HL-60 (cell line): ENCODE measurements at regions not wholly inside any gene's neighbourhood (a gene's known extent, or its start where the extent isn't known, plus 50 kb on each side); places are given as distances from the start of the nearest gene placed in this dataset.

Experiments used
- DNase-seq, 2 experiments: peaks; one replicate each; pipeline ENCODE4 v3.0.0-alpha.2; 2010 to 2020; ENCODE audit warnings: low read depth in 1 of 2, low spot score in 1 of 2
- H3K27ac ChIP-seq: fragments of 250-450 bp; sonication (Bioruptor Pico); replicated peaks from 2 replicates; pipeline ENCODE4 v1.5.1; 2020; ENCODE audit warnings: mild to moderate bottlenecking, moderate library complexity
- H3K27me3 ChIP-seq: fragments of 250-450 bp; sonication (Bioruptor Pico); 2 replicates; pipeline ENCODE4 v1.5.1; 2021; ENCODE audit warnings: mild to moderate bottlenecking, moderate library complexity; ENCODE audit not compliant: insufficient read depth, poor library complexity, severe bottlenecking
- H3K4me3 ChIP-seq: replicated peaks from 2 replicates; pipeline ENCODE4 v1.5.1; 2011; ENCODE audit warnings: mild to moderate bottlenecking, control low read depth, low read length; ENCODE audit not compliant: insufficient read depth
- GABPA ChIP-seq: IDR thresholded peaks from 2 replicates; pipeline ENCODE4 v1.6.1; 2012; ENCODE audit warnings: low read depth
- POLR2AphosphoS5 ChIP-seq: IDR thresholded peaks from 2 replicates; pipeline ENCODE4 v1.6.1; 2012; ENCODE audit warnings: low read depth
- SPI1 ChIP-seq: IDR thresholded peaks from 2 replicates; pipeline ENCODE4 v1.6.1; 2012; ENCODE audit warnings: low read depth, mild to moderate bottlenecking, borderline replicate concordance
- TF ChIP-seq, protein P1 (sequence below): IDR thresholded peaks from one replicate; pipeline ENCODE4 v1.5.1; 2011; ENCODE audit warnings: low read length, control low read depth, inconsistent platforms; ENCODE audit not compliant: insufficient read depth
- TF ChIP-seq, protein P2 (sequence below): IDR thresholded peaks from 2 replicates; pipeline ENCODE4 v1.6.1; 2012; ENCODE audit warnings: low read depth; ENCODE audit not compliant: insufficient replicate concordance

DNA sequence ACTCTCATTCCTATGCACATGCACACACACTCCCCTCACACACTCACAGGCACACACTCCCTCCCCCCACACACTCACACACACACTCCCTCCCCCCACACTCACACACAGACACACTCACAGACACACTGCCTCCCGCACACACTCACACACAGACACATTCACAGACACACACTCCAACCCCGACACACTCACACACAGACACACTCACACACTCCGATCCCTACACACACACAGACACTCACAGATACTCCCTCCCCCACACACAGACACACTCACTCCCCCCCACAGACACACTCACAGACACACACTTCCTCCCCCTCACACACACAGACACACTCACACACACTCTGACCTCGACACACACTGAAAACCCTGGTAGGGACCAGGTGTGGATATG lies 176.2 kb downstream of the TFAP2C start:
- TF ChIP-seq, protein P1, sequence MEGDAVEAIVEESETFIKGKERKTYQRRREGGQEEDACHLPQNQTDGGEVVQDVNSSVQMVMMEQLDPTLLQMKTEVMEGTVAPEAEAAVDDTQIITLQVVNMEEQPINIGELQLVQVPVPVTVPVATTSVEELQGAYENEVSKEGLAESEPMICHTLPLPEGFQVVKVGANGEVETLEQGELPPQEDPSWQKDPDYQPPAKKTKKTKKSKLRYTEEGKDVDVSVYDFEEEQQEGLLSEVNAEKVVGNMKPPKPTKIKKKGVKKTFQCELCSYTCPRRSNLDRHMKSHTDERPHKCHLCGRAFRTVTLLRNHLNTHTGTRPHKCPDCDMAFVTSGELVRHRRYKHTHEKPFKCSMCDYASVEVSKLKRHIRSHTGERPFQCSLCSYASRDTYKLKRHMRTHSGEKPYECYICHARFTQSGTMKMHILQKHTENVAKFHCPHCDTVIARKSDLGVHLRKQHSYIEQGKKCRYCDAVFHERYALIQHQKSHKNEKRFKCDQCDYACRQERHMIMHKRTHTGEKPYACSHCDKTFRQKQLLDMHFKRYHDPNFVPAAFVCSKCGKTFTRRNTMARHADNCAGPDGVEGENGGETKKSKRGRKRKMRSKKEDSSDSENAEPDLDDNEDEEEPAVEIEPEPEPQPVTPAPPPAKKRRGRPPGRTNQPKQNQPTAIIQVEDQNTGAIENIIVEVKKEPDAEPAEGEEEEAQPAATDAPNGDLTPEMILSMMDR: no peak
- TF ChIP-seq, protein P2, sequence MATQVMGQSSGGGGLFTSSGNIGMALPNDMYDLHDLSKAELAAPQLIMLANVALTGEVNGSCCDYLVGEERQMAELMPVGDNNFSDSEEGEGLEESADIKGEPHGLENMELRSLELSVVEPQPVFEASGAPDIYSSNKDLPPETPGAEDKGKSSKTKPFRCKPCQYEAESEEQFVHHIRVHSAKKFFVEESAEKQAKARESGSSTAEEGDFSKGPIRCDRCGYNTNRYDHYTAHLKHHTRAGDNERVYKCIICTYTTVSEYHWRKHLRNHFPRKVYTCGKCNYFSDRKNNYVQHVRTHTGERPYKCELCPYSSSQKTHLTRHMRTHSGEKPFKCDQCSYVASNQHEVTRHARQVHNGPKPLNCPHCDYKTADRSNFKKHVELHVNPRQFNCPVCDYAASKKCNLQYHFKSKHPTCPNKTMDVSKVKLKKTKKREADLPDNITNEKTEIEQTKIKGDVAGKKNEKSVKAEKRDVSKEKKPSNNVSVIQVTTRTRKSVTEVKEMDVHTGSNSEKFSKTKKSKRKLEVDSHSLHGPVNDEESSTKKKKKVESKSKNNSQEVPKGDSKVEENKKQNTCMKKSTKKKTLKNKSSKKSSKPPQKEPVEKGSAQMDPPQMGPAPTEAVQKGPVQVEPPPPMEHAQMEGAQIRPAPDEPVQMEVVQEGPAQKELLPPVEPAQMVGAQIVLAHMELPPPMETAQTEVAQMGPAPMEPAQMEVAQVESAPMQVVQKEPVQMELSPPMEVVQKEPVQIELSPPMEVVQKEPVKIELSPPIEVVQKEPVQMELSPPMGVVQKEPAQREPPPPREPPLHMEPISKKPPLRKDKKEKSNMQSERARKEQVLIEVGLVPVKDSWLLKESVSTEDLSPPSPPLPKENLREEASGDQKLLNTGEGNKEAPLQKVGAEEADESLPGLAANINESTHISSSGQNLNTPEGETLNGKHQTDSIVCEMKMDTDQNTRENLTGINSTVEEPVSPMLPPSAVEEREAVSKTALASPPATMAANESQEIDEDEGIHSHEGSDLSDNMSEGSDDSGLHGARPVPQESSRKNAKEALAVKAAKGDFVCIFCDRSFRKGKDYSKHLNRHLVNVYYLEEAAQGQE: no peak
- no peak for TF ChIP-seq GABPA
- no peak for TF ChIP-seq POLR2AphosphoS5
- TF ChIP-seq SPI1: no peak
- Histone ChIP-seq H3K27ac (no peak overlapping the region), H3K4me3 (no peak overlapping the region), H3K27me3 (no peaks in the 10 kb centered on the region)
- DNase-seq: no peak

DNA sequence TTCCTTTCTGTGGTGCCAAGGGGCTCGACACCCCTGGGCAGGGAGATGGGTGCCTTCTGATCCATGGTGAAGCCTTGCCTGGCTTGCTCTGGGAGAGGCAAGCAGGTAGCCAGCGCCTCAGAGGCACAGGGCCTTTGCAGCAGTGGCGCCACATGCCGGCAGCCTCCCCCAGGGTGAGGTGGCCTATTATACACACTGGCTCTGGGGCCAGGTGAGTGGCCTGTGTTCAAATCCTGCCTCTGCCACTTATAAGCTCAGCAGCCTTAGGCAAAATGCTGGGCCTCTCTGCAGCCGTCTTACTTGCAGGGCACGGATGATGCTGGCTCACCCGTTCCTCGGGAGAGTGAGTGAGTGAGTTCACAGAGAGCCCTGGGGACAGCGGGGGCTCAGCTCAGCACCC lies 176.9 kb downstream of the TFAP2C start:
- H3K27ac ChIP-seq: no peak overlapping the region
- no peak overlapping the region for H3K4me3 ChIP-seq
- no peak for TF ChIP-seq GABPA
- TF ChIP-seq, protein P2: no peak
- TF ChIP-seq POLR2AphosphoS5: no peak
- TF ChIP-seq, protein P1: no peak
- TF ChIP-seq SPI1: no peak
- H3K27me3 ChIP-seq: no peaks in the 10 kb centered on the region
- no peak for DNase-seq

DNA sequence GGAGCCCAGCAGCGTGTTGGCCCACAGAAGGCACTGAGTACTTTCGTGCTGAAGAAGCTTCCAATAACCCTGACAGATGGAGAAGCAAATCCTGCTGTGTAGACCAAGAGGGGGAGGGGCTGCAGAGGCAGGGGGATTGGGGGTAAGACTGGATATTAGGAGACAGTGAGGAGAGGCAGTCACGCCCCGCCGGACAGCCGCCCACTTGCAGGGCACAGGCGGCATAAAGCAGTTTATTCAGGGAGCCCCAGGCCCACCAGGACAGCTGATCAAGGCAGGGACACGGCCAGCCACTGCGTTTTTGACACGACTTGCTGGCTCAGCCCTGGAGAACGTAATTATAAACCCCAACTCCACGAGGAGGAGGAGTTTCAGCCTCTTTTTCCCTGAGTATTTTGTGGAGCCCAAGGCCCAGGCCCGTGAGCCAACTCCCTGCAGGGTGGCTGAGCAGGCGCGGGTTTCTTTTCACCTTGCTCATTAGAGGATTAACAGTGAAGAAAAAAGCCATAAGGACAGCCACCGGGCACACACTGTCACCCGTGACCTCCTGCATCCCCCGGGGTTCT lies 177.9 kb downstream of the TFAP2C start:
- Histone ChIP-seq H3K27me3 (no peaks in the 10 kb centered on the region), H3K4me3 (no peak overlapping the region), H3K27ac (no peak overlapping the region)
- DNase-seq: no peak
- TF ChIP-seq, protein P1: no peak
- TF ChIP-seq GABPA (no peak), POLR2AphosphoS5 (no peak), SPI1 (no peak)
- TF ChIP-seq, protein P2: no peak
